Neural progenitor cell (in vitro differentiated cells): ENCODE measurements at regions not wholly inside any gene's neighbourhood (a gene's known extent, or its start where the extent isn't known, plus 50 kb on each side); places are given as distances from the start of the nearest gene placed in this dataset.

Experiments used
- DNase-seq: peaks from one replicate; pipeline ENCODE4 v3.0.0-alpha.2; 2016; ENCODE audit warnings: low spot score
- H2AFZ ChIP-seq: fragments of 200-600 bp; sonication (generic); replicated peaks from 2 replicates; pipeline ENCODE4 v1.6.1; 2016; ENCODE audit warnings: antibody characterized with exemption
- H3F3A ChIP-seq: fragments of 200-600 bp; sonication (generic); 2 replicates; pipeline ENCODE4 v1.6.1; 2016; ENCODE audit warnings: antibody characterized with exemption, low read depth
- H3K27ac ChIP-seq: fragments of 200-600 bp; sonication (generic); 2 replicates; pipeline ENCODE4 v1.5.1; 2016; ENCODE audit warnings: mild to moderate bottlenecking
- H3K27me3 ChIP-seq: fragments of 200-600 bp; sonication (generic); 2 replicates; pipeline ENCODE4 v1.6.1; 2016; ENCODE audit warnings: mild to moderate bottlenecking, moderate library complexity
- H3K36me3 ChIP-seq: fragments of 200-600 bp; sonication (generic); 2 replicates; pipeline ENCODE4 v1.5.1; 2016
- H3K4me1 ChIP-seq: fragments of 200-600 bp; sonication (generic); 2 replicates; pipeline ENCODE4 v1.6.1; 2016; ENCODE audit warnings: mixed run types
- H3K4me2 ChIP-seq: fragments of 200-600 bp; sonication (generic); 2 replicates; pipeline ENCODE4 v1.6.1; 2016
- H3K4me3 ChIP-seq: fragments of 200-600 bp; sonication (generic); 2 replicates; pipeline ENCODE4 v1.5.1; 2016
- H3K79me2 ChIP-seq: fragments of 200-600 bp; sonication (generic); 2 replicates; pipeline ENCODE4 v1.6.1; 2016; ENCODE audit warnings: low read depth
- H3K9ac ChIP-seq: fragments of 200-600 bp; sonication (generic); 2 replicates; pipeline ENCODE4 v1.6.1; 2016
- H3K9me3 ChIP-seq: fragments of 200-600 bp; sonication (generic); 2 replicates; pipeline ENCODE4 v1.5.1; 2016; ENCODE audit warnings: low read depth
- H4K20me1 ChIP-seq: fragments of 200-600 bp; sonication (generic); 2 replicates; pipeline ENCODE4 v1.6.1; 2016; ENCODE audit warnings: low read depth
- H3K27ac Mint-ChIP-seq: 3 replicates; pipeline ENCODE4 v1.8.0; 2021; ENCODE audit warnings: mixed read lengths
- H3K27me3 Mint-ChIP-seq: 2 replicates; pipeline ENCODE4 v1.8.0; 2022; ENCODE audit warnings: low read depth, mild to moderate bottlenecking, inconsistent platforms, moderate library complexity, mixed read lengths; ENCODE audit not compliant: insufficient read depth
- H3K36me3 Mint-ChIP-seq: 3 replicates; pipeline ENCODE4 v1.8.0; 2021; ENCODE audit warnings: mixed read lengths
- H3K4me1 Mint-ChIP-seq: 3 replicates; pipeline ENCODE4 v1.8.0; 2021; ENCODE audit warnings: mixed read lengths
- H3K4me3 Mint-ChIP-seq: 3 replicates; pipeline ENCODE4 v1.8.0; 2021; ENCODE audit warnings: mild to moderate bottlenecking, moderate library complexity, mixed read lengths
- H3K9me3 Mint-ChIP-seq: 3 replicates; pipeline ENCODE4 v1.8.0; 2020; ENCODE audit warnings: mixed read lengths
- EZH2 ChIP-seq: fragments of 200-600 bp; sonication (generic); IDR thresholded peaks from 2 replicates; pipeline ENCODE4 v1.6.1; 2017; ENCODE audit warnings: antibody characterized with exemption, mild to moderate bottlenecking, moderate library complexity
- EZH2phosphoT487 ChIP-seq: fragments of 200-600 bp; sonication (generic); IDR thresholded peaks from 2 replicates; pipeline ENCODE4 v1.6.1; 2017; ENCODE audit warnings: antibody characterized with exemption
- TF ChIP-seq, protein P1 (sequence below): fragments of 200-600 bp; sonication (generic); IDR thresholded peaks from 2 replicates; pipeline ENCODE4 v1.5.1; 2017; ENCODE audit warnings: antibody characterized with exemption, mild to moderate bottlenecking

DNA sequence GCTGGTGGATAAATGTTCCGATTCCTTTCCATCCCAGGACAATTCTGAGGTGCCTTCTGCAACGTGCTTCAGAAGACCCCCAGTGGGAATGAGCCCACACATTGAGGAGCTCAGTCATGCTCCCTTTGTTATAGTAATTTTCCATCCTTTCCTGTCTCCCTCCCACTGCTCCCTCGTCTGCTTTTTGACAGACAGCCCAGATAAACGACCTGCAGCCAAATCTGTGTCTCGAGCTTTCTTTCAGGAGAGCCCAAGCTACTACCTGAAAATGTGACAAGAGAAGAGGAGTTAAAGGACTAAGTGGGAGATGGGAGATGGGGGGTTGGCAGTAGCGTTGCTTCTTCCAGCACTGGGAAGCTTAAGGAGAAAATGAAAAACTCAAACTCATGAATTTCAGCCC lies 65.9 kb upstream of the LRRN2 start:
- H3K4me2 ChIP-seq: peak overlapping the region; percentile 44

DNA sequence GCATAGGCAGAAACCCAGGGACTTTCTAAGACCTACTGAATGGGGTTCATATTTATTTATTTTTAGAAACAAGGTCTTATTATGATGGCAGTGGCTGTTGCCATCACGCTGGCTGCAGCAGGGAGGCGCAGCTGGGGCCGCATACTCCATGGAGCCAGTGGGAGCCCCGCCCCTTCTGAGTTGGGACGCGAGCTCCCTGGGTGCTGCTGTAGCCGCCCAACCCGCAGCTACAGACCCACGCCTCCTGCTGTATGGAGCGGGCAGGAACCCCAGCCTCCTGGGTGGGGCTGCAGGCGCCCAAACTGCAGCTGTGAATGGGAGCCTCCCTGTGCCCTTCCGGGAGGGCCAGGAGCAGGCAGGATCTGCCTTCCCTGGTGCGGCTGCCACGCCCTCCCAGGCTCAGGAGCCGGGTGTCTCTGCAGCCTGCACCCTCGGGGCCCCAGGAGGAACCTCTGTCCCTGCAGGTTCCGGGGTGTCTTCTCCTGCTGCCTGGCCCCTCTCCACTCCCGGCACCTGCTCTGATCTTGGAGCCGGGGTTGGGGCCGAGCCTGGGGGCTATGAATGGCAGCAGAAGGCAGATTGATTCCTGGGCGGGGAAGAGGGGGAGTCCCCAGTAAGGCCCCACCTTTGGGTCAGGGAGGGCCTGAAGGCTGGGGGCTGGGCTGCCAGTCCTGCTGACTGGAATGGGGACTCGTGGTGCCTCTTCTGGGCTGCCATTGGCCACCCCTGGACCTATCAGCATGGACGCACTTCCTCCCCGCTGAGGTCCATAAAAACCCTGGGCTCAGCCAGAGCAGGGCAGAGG lies 66.5 kb upstream of the LRRN2 start:
- H3K36me3 Mint-ChIP-seq: no peaks in the 10 kb centered on the region
- H3K27me3 Mint-ChIP-seq: peaks cover 21% of the 10 kb centered on the region
- H3K4me3 ChIP-seq: peak overlapping the region; percentile 31
- peaks cover 6% of the 10 kb centered on the region for H3K9me3 Mint-ChIP-seq
- peak overlapping the region; percentile 44 for H3K4me2 ChIP-seq
- H3K9me3 ChIP-seq: no peaks in the 10 kb centered on the region
- no peaks in the 10 kb centered on the region for H4K20me1 ChIP-seq
- H3K27ac Mint-ChIP-seq: peak overlapping the region; percentile 25
- H3K9ac ChIP-seq: no peak overlapping the region
- peaks cover 12% of the 10 kb centered on the region for H3K4me1 Mint-ChIP-seq
- TF ChIP-seq, protein P1, sequence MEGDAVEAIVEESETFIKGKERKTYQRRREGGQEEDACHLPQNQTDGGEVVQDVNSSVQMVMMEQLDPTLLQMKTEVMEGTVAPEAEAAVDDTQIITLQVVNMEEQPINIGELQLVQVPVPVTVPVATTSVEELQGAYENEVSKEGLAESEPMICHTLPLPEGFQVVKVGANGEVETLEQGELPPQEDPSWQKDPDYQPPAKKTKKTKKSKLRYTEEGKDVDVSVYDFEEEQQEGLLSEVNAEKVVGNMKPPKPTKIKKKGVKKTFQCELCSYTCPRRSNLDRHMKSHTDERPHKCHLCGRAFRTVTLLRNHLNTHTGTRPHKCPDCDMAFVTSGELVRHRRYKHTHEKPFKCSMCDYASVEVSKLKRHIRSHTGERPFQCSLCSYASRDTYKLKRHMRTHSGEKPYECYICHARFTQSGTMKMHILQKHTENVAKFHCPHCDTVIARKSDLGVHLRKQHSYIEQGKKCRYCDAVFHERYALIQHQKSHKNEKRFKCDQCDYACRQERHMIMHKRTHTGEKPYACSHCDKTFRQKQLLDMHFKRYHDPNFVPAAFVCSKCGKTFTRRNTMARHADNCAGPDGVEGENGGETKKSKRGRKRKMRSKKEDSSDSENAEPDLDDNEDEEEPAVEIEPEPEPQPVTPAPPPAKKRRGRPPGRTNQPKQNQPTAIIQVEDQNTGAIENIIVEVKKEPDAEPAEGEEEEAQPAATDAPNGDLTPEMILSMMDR: peak; percentile 17
- TF ChIP-seq EZH2: no peak
- TF ChIP-seq EZH2phosphoT487: no peak
- no peaks in the 10 kb centered on the region for H3K36me3 ChIP-seq
- DNase-seq: peak; percentile 57
- H3K4me1 ChIP-seq: peaks cover 3% of the 10 kb centered on the region
- no peak overlapping the region for H3K4me3 Mint-ChIP-seq
- no peak overlapping the region for H3K27ac ChIP-seq
- H3F3A ChIP-seq: no peaks in the 10 kb centered on the region
- no peaks in the 10 kb centered on the region for H3K27me3 ChIP-seq
- H2AFZ ChIP-seq: peak overlapping the region; percentile 80
- no peaks in the 10 kb centered on the region for H3K79me2 ChIP-seq

More for the DNA sequence above, 65.9 kb upstream of the LRRN2 start:
- peaks cover 3% of the 10 kb centered on the region for H3K4me1 ChIP-seq
- no peak overlapping the region for H3K4me3 Mint-ChIP-seq
- peak overlapping the region; percentile 80 for H2AFZ ChIP-seq
- H3K9ac ChIP-seq: no peak overlapping the region
- H3K4me1 Mint-ChIP-seq: peaks cover 12% of the 10 kb centered on the region
- H3K79me2 ChIP-seq: no peaks in the 10 kb centered on the region
- H3K27ac Mint-ChIP-seq: peak overlapping the region; percentile 25
- H3K9me3 Mint-ChIP-seq: peaks cover 6% of the 10 kb centered on the region
- no peak for DNase-seq
- no peaks in the 10 kb centered on the region for H3K36me3 Mint-ChIP-seq
- peak overlapping the region; percentile 31 for H3K4me3 ChIP-seq
- no peaks in the 10 kb centered on the region for H4K20me1 ChIP-seq
- no peaks in the 10 kb centered on the region for H3K9me3 ChIP-seq
- H3F3A ChIP-seq: no peaks in the 10 kb centered on the region
- TF ChIP-seq EZH2phosphoT487: no peak
- TF ChIP-seq, protein P1: no peak
- TF ChIP-seq EZH2: no peak
- no peaks in the 10 kb centered on the region for H3K27me3 ChIP-seq
- no peak overlapping the region for H3K27ac ChIP-seq
- no peaks in the 10 kb centered on the region for H3K36me3 ChIP-seq
- H3K27me3 Mint-ChIP-seq: peaks cover 18% of the 10 kb centered on the region

DNA sequence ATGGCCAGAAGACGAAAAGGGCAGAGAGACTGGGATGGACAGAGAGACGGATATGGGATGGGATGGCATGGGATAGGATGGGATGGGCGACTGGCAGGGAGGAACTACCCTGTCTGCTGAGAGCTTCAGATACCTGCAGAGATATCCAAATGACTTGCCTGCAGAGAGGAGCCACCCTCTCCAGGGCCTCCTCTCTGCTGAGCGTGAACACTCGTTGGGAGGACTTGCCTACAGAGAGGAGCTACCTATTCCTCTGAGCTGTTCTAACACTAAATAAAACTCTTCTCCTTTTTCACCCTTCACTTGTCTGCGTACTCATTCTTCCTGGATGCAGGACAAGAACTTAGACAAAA lies 67.1 kb upstream of the LRRN2 start:
- Mint-ChIP-seq H3K27ac (no peak overlapping the region), H3K4me1 (peaks cover 12% of the 10 kb centered on the region), H3K36me3 (no peaks in the 10 kb centered on the region), H3K27me3 (peaks cover 22% of the 10 kb centered on the region), H3K4me3 (no peak overlapping the region), H3K9me3 (peaks cover 6% of the 10 kb centered on the region)
- no peaks in the 10 kb centered on the region for H3K27me3 ChIP-seq
- no peaks in the 10 kb centered on the region for H4K20me1 ChIP-seq
- no peaks in the 10 kb centered on the region for H3F3A ChIP-seq
- no peaks in the 10 kb centered on the region for H3K9me3 ChIP-seq
- H2AFZ ChIP-seq: no peak overlapping the region
- no peak for DNase-seq
- no peak overlapping the region for H3K27ac ChIP-seq
- no peak overlapping the region for H3K4me3 ChIP-seq
- no peak overlapping the region for H3K4me2 ChIP-seq
- H3K79me2 ChIP-seq: no peaks in the 10 kb centered on the region
- TF ChIP-seq, protein P1: no peak
- H3K36me3 ChIP-seq: no peaks in the 10 kb centered on the region
- H3K4me1 ChIP-seq: peaks cover 3% of the 10 kb centered on the region
- H3K9ac ChIP-seq: no peak overlapping the region
